GM12891 (cell line): ENCODE measurements at regions not wholly inside any gene's neighbourhood (a gene's known extent, or its start where the extent isn't known, plus 50 kb on each side); places are given as distances from the start of the nearest gene placed in this dataset.

Experiments used
- DNase-seq: peaks from one replicate; pipeline ENCODE4 v3.0.0; 2011; ENCODE audit warnings: low spot score; ENCODE audit not compliant: insufficient read length
- FAIRE-seq: peaks from 2 replicates; lab custom pipeline; 2011; peaks lifted over from hg19 to GRCh38; lab: Jason Lieb, UNC
- PAX5 ChIP-seq: IDR thresholded peaks from 2 replicates; pipeline ENCODE4 v1.6.1; 2011; ENCODE audit warnings: low read length, moderate library complexity, mild to moderate bottlenecking; ENCODE audit not compliant: insufficient read depth, severe bottlenecking
- POLR2A ChIP-seq: IDR thresholded peaks from 2 replicates; pipeline ENCODE4 v1.6.1; 2011; ENCODE audit warnings: low read depth, low read length, control low read depth
- POLR2AphosphoS5 ChIP-seq: IDR thresholded peaks from 2 replicates; pipeline ENCODE4 v1.6.1; 2011; ENCODE audit warnings: low read depth, low read length, control low read depth
- POU2F2 ChIP-seq: IDR thresholded peaks from 2 replicates; pipeline ENCODE4 v1.6.1; 2011; ENCODE audit warnings: low read depth, mild to moderate bottlenecking, control low read depth, low read length, moderate library complexity
- SPI1 ChIP-seq: IDR thresholded peaks from 2 replicates; pipeline ENCODE4 v1.6.1; 2011; ENCODE audit warnings: low read depth, low read length, control low read depth
- TAF1 ChIP-seq: IDR thresholded peaks from 2 replicates; pipeline ENCODE4 v1.6.1; 2011; ENCODE audit warnings: low read depth, low read length, control low read depth

DNA sequence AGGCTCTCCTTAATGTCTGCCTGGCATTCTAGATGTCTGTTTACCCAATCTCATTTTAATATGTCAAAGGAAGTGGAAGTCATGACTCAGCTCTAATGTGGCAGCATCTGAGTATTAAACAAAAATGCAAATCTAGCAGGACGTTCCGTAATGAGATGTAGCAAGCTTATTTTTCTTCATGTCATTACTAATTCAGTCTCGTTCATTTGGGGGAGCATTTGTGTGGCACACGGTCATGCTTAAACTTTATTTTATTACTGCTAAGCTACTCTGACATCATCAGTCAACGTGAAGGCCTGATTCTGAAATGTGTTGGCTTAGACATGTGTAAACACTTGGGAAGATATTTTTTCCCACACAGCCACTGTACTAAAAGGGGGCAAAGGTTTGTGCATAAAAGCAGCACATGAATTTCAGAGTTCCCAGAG, 326.7 kb upstream of the TMPO start:
- DNase-seq (no peak), FAIRE-seq (no peak)
- no peak for TF ChIP-seq POLR2A
- no peak for TF ChIP-seq POU2F2
- TF ChIP-seq POLR2AphosphoS5: no peak
- no peak for TF ChIP-seq PAX5
- TF ChIP-seq TAF1: no peak
- no peak for TF ChIP-seq SPI1

DNA sequence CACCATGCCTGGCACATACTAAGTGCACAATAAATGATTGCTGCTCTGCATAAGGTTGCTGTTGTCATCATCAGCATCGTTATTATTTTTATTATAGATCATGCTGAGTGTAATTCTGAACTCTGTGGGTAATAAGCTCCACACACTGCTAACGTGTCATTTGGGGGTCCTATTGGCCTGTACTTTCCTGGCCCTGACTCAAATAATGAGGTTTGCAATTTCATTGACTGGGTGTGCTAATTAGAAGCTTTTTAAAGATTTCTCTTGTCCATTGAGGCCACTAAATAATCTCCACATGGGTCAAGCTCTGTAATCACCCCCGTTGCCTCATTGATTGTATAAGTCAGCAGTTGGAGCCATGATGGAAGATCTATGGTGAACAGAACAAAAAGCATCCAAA, 320.8 kb upstream of the TMPO start:
- DNase-seq: no peak
- TF ChIP-seq POU2F2 (no peak), SPI1 (no peak), POLR2A (no peak), TAF1 (no peak), POLR2AphosphoS5 (no peak), PAX5 (no peak)
- no peak for FAIRE-seq

DNA sequence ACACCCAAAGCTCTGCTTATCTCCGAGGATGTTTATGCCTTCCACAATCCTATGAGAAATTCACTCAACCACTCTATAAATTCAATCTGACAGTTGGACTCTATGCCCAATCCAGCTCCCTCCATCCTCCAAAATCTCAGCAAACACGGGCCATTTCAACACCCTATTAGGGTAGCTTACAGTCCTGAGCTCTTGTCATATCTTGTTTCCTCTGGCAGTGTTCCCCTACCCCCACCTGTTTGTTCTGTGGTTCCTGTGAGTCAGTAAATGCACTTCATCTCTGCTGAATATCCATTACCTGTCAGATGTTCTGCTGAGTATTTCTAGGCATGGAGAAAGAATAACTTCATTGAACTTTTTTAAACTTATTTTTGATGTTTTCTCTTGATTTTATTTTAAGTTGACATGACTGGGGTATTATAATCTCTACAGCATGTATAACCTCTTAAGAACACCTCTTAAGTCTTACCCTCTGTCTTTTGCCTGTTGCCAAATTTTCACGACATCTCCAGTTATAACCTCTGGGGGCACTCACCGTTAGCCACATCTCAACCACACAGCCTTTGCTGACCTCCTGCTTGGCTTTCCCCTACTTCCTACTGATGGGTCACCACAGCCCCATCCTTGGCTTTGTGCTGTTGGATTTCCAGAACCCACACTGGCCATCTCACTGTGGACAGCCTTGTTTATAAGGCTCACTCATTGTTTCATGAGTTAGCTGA, 317.0 kb upstream of the TMPO start:
- TF ChIP-seq SPI1: no peak
- TF ChIP-seq PAX5: no peak
- no peak for DNase-seq
- FAIRE-seq: no peak

DNA sequence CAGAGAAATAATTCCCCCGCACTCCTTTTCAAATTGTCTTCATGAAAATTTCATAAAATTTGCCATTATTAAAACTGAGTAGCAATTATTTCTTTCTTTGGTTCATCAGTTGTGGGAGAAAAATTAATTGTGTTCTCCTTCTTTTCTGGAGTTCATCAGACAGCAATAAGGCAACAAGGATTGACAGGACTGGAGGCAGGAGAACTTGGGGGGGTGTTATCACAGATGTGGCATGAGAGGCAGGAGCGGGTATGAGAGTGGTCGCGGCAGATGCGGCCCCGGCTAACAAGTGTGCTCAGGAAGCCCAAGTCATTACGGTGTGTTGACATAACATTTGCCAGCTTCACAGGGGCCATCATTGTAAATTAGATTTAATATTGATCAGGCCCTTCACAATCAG, 306.6 kb upstream of the TMPO start:
- FAIRE-seq: no peak
- TF ChIP-seq POLR2AphosphoS5: no peak
- DNase-seq: no peak

DNA sequence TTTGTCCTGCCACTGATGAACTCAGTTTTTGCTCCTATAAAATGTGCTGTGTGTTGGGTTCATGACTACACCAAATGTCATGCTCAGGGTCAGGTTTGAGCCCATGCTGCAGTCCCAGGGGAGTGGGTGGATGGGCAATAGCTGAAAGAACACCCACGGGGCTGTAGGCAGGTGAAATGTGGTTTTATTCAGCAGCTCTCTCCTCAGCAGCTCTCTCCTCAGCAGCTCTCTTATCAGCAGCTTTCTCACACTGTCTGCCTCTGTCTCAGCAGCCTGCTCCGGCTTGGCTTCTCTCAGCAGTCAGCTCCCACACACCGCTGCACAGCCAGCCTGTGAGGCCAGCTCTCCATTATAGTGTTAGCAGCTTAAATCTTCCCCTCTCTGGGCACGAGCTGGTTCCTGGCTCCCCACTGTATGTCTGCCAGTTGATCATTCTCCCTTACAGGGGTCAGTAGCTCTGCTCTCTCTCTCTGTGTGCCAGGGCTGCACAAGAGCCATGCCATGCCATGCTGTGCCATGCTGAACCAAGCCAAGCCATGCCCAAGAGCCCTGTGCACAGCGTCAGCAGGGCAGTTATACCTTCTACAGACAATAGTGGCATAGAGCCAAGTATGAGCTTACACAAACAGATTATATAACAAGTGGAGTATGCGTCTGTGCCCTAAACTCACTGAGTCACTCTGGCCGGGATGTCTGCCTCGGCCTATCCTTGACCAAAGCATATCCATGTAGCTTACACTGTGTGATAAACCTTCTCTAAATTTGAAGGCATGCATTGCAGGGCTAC, 303.3 kb upstream of the TMPO start:
- TF ChIP-seq PAX5 (no peak), TAF1 (no peak), SPI1 (no peak), POLR2A (no peak), POLR2AphosphoS5 (no peak), POU2F2 (no peak)
- no peak for FAIRE-seq

DNA sequence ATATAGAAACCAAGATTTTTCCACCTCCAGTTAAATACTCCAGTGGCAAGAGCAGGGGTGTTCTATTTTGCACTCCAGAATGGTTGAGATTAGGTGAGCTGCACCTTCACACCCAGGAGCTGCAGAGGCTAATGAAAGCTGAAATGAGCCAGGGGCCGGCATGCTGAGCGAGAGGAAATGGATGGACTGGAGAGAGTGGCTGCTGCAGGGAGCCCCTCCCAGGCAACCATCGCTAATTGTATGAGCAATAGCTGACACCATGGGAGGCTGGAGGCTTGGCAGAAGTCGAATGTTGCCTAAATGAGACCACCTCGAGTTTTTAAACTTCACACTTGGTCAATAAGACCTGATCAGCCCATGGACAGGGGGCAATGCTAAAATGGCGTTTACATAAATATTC, 301.8 kb upstream of the TMPO start:
- DNase-seq (no peak), FAIRE-seq (no peak)
- no peak for TF ChIP-seq POLR2A
- no peak for TF ChIP-seq POU2F2
- TF ChIP-seq TAF1: no peak
- no peak for TF ChIP-seq SPI1

More for the DNA sequence above, 303.3 kb upstream of the TMPO start:
- DNase-seq: no peak

DNA sequence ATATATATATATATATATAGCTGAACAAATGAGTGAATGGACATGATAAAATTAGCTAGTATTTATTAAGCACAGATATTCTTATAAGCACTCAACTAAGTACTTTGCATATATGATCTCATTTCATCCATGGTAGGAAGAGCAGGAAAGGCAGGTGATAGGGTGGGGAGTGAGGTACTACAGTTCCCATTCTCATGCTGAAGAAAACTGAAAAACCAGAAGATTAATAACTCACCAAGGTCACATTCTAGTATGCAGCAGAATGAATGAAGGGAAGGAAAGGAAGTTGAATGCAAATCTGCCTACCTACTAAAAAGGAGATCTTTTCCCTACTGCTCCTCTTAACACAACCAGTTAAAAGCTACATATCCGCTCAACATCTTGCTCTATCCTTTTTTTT, 298.1 kb upstream of the TMPO start:
- no peak for FAIRE-seq
- no peak for TF ChIP-seq PAX5
- no peak for TF ChIP-seq TAF1
- no peak for TF ChIP-seq POU2F2
- no peak for TF ChIP-seq POLR2A
- no peak for TF ChIP-seq SPI1
- no peak for TF ChIP-seq POLR2AphosphoS5

DNA sequence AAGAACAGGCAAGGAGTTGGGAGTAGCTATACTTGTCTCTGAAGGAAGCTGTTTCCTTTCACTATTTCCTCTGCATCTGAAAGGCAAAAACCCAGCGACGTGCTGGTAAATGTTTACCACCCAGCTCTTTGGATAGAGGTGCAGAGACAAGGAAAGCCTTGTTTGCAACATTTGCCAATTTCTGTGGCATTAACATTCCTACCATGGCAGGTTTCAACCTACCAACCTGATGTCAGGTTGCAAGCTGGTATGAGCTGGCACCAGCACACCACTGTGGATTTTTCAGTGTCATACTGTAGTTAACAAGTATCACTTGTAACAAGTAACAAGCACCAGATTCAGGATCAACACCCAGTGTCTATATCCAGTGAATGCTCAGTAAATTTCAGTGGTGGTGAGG, 294.8 kb upstream of the TMPO start:
- DNase-seq (no peak), FAIRE-seq (no peak)
- no peak for TF ChIP-seq POU2F2
- no peak for TF ChIP-seq POLR2A
- TF ChIP-seq TAF1: no peak
- TF ChIP-seq POLR2AphosphoS5: no peak
- TF ChIP-seq SPI1: no peak
- no peak for TF ChIP-seq PAX5

More for the DNA sequence above, 298.1 kb upstream of the TMPO start:
- DNase-seq: no peak

DNA sequence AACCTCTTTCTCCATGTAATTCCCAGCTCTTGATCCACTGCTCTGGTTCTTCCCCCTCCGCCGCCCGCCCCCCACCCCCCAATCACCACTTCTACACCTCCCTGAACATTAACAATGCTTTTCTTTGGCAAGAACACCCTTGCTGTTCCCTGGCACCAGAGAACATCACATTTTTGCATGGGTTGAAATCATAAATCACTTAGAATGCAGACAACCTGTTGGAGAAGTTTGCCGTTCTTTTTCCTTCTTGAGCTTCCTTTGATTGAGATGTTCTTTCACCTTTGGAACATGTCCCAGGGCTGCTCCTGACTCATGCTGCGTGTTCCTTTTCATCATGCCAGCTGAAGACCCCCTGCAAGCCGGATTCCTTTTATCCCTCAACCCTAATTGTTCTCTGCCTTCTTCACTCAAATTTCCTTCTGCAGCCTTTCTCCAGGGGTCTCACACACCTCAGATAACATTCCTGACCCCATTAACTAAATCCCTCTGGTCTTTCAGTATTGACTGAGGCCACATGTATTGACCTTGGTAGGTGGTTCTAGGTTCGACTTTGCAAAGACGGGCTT, 294.1 kb upstream of the TMPO start:
- TF ChIP-seq TAF1: no peak
- TF ChIP-seq POLR2A: no peak
- no peak for TF ChIP-seq POU2F2
- no peak for TF ChIP-seq POLR2AphosphoS5
- TF ChIP-seq PAX5: no peak
- no peak for TF ChIP-seq SPI1
- FAIRE-seq: no peak
- DNase-seq: no peak

DNA sequence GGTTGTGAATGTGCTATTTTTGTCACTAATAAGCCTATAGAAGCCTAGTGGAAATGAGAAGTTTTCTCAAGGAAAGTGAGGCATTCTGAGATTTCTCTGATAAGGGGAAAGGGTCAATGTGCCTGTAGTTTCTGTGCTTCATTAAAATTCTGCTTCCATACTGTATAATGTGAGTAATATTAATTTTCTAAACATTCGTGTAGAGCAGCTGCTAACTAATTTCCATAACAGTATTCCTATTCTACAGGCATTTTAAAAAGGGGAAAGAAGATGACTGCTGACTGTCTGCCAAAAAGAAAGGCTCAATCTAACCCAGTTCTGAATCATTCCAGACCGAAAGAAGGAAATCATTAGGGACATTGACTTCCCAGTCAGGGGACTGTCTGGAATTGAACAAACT, 293.3 kb upstream of the TMPO start:
- TF ChIP-seq POLR2AphosphoS5 (no peak), TAF1 (no peak), POLR2A (no peak), PAX5 (no peak), POU2F2 (no peak), SPI1 (no peak)
- FAIRE-seq (no peak), DNase-seq (no peak)
